GM21423 (cell line): ENCODE measurements at regions not wholly inside any gene's neighbourhood (a gene's known extent, or its start where the extent isn't known, plus 50 kb on each side); places are given as distances from the start of the nearest gene placed in this dataset.

Source experiments
- ATAC-seq: cut with Tn5 transposase; IDR thresholded peaks from one replicate; pipeline ENCODE4 v1.9.1; 2021; ENCODE audit warnings: mild to moderate bottlenecking, moderate library complexity; ENCODE audit not compliant: unreplicated experiment

DNA sequence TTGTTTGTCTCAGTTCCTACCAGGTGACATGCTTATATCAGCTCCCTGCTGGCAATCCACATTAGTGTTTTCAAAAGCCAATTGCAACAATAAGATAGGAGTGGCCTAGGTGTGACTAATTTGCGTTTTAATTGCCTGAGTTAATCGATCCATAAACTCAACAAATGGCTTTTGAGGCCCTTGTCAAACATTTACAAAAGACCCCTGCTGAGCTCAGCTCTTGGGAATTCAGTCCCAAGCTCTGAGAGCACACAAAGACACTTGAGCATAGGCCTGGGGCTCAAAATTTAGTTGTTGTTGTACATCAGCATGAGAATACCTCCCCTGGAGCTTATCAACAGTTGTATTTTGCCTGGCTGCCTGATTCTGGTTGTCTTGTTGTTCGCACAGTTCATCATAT is 1134.4 kb upstream of the TSPY4 start:
- no peak for ATAC-seq

- no peak for ATAC-seq
Measured at GRCh38 chrY:8241144-8241543, 1096.1 kb upstream of the TSPY4 start.

DNA sequence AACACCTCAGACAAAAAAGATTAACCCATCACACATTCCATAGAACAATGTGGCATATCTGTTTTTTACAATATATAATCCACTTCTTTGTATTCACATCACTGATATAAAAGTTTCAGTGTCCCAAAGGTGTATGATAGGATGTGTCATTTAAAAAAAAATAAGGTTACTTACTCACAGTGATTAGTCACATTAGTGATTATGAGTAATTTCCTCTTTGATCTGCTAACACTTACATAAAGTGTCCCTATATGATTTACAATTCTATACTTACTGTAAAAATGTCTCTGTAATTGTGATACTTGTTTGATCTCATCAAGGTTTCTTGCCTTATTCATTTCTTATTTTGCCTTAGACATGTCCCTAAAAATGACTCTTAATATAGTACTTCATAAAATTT is 1063.5 kb upstream of the TSPY4 start:
- no peak for ATAC-seq

DNA sequence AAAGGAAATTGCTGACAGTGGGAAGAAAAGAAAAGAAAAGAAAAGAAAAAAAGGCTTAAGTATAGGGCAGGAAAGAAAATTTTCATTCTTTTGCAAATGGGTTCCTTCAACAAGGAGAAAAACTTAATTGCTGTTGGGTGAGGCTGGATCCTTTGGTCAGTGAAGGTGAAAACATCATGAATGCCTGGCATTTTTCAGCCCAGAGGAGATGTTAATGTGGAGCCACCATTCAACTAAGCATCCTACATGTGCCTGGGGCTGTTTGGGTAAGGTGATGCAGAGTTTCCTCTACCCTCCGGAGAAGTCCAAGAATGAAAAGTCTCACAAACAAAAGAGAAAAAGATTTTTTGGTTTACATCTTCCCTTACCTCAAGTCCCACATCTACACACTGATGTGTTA is 1032.2 kb upstream of the TSPY4 start:
- no peak for ATAC-seq

DNA sequence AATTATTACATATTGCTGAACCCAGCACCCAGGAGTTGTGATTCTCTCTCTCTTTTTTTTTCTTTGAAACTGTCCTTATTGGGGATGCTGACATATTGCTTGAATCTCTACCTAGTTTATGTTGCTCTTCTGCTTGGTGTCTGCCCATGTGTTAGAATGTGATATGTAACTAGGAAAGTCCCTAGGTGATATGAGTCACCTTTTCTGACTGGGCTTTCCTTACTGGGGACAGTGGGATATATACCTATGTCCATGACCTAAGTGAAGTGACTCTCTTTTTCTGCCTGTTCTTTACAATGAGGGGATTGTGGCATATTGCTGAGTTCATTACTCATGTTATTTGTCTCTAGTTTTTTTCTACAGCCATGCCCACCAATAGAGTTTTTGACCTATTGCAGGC is 1013.2 kb upstream of the TSPY4 start:
- no peak for ATAC-seq

DNA sequence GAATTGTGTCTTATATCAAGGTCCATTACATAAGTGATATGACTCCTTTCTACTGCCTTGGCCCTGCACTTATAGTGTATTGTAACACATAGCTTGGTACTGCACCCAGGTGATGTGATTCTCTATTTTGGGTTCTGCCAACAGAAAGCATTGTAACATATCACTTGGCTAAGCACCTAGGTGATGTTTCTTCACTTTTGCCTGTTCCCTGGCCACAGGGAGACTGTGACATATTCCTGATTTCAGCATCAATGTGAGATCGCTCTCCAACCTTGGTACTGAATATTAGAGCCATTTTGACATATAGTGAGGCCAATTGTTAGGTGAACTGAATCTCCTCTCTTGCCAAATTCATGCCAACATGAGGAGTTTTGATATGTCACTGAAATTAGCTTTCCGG is 1010.3 kb upstream of the TSPY4 start:
- ATAC-seq = no peak

DNA sequence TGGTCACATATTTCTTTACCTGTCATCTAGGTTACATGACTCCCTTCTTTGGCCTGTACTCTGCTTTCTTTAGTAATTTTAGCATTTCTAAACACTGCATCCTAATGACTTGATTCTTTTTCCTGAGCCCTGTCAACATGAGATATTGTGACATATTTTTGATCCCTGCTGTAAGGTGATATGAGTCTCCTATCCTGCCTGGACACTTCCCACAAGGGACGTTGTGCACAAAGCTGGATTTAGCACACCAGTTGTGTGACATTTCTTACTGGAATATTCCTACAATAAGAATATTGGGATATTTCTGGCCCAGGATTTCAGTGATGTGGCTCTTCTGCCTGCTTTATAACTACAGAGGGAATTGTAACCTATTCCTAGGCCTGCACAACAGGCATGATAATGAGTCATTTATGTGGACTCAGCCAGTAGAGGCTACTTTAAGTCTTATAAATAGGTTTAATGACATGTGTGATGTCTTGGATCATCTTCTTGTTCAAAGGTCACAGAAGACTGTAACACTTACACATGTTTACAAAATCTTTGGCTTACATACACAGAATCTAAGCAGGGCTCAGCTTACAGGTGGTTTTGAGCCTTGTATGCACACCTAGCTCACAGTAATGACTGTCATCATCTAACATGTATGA is 1009.4 kb upstream of the TSPY4 start:
- ATAC-seq = no peak

DNA sequence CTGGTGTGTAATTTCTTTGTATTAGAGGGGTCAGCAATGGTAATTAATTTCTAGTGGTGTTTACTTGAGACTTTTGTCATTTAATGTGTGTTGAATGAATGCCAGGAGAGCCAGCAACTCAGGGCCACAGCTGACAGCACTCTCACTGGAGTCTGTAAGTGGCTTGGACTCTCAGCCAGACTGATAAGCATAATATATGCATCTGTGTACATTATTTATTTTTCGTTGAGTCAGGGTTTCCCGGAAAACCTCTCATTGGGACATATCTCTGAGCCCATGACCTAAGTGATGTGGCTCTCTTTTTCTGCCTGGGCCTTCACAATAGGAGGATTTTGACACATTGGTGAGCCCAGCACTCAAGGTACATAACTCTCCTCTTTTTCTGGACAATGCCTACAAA is 1007.8 kb upstream of the TSPY4 start:
- no peak for ATAC-seq

DNA sequence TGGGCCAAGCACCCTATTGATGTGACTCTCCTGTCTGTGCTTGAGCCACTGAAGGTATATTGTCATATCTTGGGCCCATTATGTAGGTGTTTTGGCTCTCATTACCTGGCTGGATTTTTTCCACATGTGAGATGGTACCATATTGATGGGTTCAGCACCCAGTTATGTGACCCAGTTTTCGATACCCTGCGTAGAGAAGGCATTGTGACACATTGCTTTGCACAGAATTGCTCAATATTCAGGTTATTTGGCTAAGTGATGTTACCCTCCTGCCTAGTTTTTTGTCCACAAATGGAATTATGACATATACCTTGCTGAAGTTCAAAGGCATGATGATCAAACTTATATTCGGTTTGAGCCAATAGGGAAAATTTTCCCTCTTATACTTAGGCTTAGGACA is 1007.3 kb upstream of the TSPY4 start:
- ATAC-seq = no peak

- no peak for ATAC-seq
Measured at GRCh38 chrY:8333328-8333727, 1003.9 kb upstream of the TSPY4 start.

GRCh38 chrY:8335299-8335835 is 1001.9 kb upstream of the TSPY4 start:
- ATAC-seq = no peak

- ATAC-seq = no peak
Measured at GRCh38 chrY:8336112-8336774, 1001.0 kb upstream of the TSPY4 start.

DNA sequence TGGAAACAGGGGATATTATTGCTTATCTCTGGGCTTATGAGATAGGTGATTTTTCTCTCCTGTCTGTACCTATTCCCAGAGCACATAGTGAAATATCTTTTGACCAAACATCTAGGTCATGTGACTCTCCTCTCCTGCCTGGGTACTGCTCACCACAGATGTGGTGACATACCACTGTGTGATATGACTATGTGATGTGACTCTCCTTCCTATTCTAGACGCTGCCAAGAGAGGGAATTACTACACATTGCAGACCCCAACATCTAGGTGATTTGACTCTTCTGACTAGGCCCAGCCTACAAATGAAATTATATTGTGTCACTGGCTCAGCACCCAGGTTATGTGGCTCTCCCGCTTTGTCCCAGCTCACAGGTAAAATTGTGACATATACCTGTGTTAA is 996.3 kb upstream of the TSPY4 start:
- ATAC-seq = no peak

- ATAC-seq = no peak
Measured at GRCh38 chrY:8342173-8342572, 995.1 kb upstream of the TSPY4 start.

GRCh38 chrY:8351241-8351640 is 986.0 kb upstream of the TSPY4 start:
- ATAC-seq = no peak

GRCh38 chrY:8352201-8352600 is 985.1 kb upstream of the TSPY4 start:
- no peak for ATAC-seq

DNA sequence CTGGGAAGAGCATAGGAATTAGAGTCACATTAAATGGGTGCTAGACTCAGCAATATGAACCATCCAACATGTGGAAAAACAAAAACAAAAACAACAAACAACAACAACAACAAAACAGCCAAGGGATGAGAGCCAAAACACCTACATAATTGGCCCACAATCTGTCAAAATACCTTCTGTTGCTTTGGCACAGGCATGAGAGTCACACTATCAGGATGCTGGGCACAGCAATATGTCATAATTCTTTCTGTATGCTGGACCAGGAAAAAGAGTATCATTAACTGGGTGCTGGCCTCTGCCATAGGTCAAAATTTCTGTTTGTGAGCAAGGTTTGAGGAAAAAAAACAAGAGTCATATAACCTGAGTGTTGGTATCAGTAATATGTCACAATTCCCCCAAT is 979.1 kb upstream of the TSPY4 start:
- ATAC-seq = no peak

DNA sequence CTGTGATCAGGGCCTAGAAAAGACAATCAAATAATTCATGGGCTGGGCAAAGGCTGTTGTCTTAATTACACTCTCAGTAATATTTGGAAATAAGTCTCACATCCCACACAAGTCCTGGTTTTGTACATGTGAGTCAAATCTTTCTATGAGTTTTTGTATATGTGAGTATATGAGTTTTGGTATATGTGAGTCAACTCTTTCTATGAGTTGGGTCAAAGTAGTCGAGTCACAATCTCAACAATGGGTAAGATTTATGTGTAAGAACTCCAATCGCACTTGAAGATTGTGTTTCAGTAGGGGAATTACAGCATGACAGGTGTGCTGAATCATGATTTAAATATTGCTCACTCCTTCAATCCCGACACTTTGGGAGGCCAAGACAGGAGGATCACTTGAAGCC is 975.5 kb upstream of the TSPY4 start:
- ATAC-seq = no peak

DNA sequence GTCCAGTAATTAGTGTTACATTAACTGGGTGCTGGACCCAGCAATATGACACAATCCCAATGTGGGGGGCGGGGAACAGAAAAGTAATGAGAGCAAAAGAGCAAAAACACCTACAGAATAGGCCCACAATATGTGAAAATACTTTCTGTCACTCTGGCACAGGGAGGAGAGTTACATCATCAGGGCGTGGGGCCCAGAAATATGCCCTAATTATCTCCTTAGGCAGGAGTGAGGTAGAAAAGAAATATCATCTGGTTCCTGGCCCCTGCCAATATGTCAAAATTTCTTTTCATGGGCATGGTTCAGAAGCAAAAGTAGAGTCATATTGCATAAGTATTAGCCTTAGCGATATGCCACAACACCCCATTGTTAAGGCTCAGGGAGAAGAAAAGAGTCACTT is 959.8 kb upstream of the TSPY4 start:
- ATAC-seq = no peak

DNA sequence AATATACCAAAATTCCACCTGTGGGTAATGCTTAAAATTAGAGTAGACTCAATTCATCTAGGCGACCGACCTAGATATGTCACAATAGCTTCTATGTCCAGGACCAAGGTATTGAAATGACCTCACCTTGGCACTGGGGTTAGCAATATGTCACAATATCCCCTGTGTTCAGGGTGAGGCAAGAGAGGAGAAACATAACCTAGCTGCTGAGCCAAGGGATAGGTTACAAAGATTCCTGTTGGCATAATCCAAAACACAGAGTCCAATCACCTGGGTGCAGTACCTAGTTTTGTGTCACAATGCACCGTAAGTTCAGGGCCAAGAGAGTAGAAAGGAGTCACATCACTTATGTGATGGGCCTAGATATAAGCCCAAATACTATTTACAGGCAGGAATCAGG is 957.5 kb upstream of the TSPY4 start:
- no peak for ATAC-seq

- no peak for ATAC-seq
Measured at GRCh38 chrY:8381425-8381824, 955.8 kb upstream of the TSPY4 start.

GRCh38 chrY:8386053-8386452 is 951.2 kb upstream of the TSPY4 start:
- no peak for ATAC-seq

GRCh38 chrY:8388512-8388911 is 948.8 kb upstream of the TSPY4 start:
- no peak for ATAC-seq
